A549 (cell line): ENCODE measurements at regions not wholly inside any gene's neighbourhood (a gene's known extent, or its start where the extent isn't known, plus 50 kb on each side); places are given as distances from the start of the nearest gene placed in this dataset.

ENCODE experiments used
- ATAC-seq, 2 experiments: fragments of 200-7000 bp in 1 of 2; fragments of >200 bp in 1 of 2; cut with Nextera tagmentation in 1 of 2; cut with Tn5 transposase in 1 of 2; 3 replicates each; pipeline versions ENCODE4 v1.8.0 to v1.9.1; 2018 to 2020; ENCODE audit warnings: mild to moderate bottlenecking in 1 of 2, moderate library complexity in 1 of 2
- CTCF ChIA-PET: fragments of 300-600 bp; sonication (Branson Sonifier 250); formaldehyde crosslinking; extraction: SDS; loops from one replicate; lab custom pipeline; 2021; ENCODE audit warnings: antibody characterized with exemption, inconsistent platforms; lab: Yijun Ruan, JAX
- POLR2A ChIA-PET: fragments of 350-600 bp; formaldehyde crosslinking; extraction: SDS; loops from one replicate; lab custom pipeline; 2021; ENCODE audit warnings: antibody characterized with exemption, inconsistent platforms; lab: Yijun Ruan, JAX
- DNase-seq, 2 experiments: peaks; one replicate each; pipeline versions ENCODE4 v3.0.0 to v3.0.0-alpha.2; 2011 to 2016; ENCODE audit warnings: low read depth in 1 of 2, low spot score in 1 of 2
- FAIRE-seq: peaks from 2 replicates; lab custom pipeline; 2011; peaks lifted over from hg19 to GRCh38; lab: Jason Lieb, UNC
- H3K27ac ChIP-seq, 2 experiments: fragments of >200 bp; sonication (Bioruptor Twin); formaldehyde crosslinking; 3 replicates each; pipeline ENCODE4 v1.5.1; 2016 to 2017
- H3K4me1 ChIP-seq: fragments of >200 bp; sonication (Bioruptor Twin); formaldehyde crosslinking; 3 replicates; pipeline ENCODE4 v1.6.1; 2016
- H3K4me2 ChIP-seq: fragments of >200 bp; sonication (Bioruptor Twin); formaldehyde crosslinking; 3 replicates; pipeline ENCODE4 v1.6.1; 2016
- H3K4me3 ChIP-seq: fragments of >200 bp; sonication (Bioruptor Twin); formaldehyde crosslinking; 3 replicates; pipeline ENCODE4 v1.5.1; 2016
- H3K9me3 ChIP-seq: fragments of >200 bp; sonication (Bioruptor Twin); formaldehyde crosslinking; 3 replicates; pipeline ENCODE4 v1.6.1; 2016
- CBX2 ChIP-seq: fragments of 200-600 bp; sonication (generic); IDR thresholded peaks from 2 replicates; pipeline ENCODE4 v1.6.1; 2016; ENCODE audit warnings: low read depth, mild to moderate bottlenecking, borderline replicate concordance
- CHD4 ChIP-seq: fragments of 200-600 bp; sonication (generic); IDR thresholded peaks from 2 replicates; pipeline ENCODE4 v1.6.1; 2016; ENCODE audit warnings: antibody characterized with exemption, mild to moderate bottlenecking, borderline replicate concordance
- EHMT2 ChIP-seq: fragments of 200-600 bp; sonication (generic); IDR thresholded peaks from 2 replicates; pipeline ENCODE4 v1.6.1; 2016; ENCODE audit warnings: antibody characterized with exemption, low read depth, mild to moderate bottlenecking, moderate library complexity
- FOSL2 ChIP-seq, 2 experiments: fragments of 450-650 bp in 1 of 2; fragments of >200 bp in 1 of 2; sonication (Bioruptor Twin) in 1 of 2; formaldehyde crosslinking; IDR thresholded peaks; 2 replicates each; pipeline versions ENCODE4 v1.5.0 to v1.6.1; 2016 to 2020; ENCODE audit warnings: mild to moderate bottlenecking in 1 of 2, moderate library complexity in 1 of 2
- HDAC2 ChIP-seq: fragments of 200-600 bp; sonication (generic); IDR thresholded peaks from 2 replicates; pipeline ENCODE4 v1.6.1; 2016
- HOXA7 ChIP-seq: fragments of 250-450 bp; sonication (Bioruptor Pico); IDR thresholded peaks from 2 replicates; pipeline ENCODE4 v1.5.0; 2020; ENCODE audit warnings: mild to moderate bottlenecking, moderate library complexity
- HOXB13 ChIP-seq: fragments of 250-450 bp; sonication (Bioruptor Pico); IDR thresholded peaks from 2 replicates; pipeline ENCODE4 v1.5.0; 2020; ENCODE audit warnings: low read depth, mild to moderate bottlenecking, moderate library complexity
- HOXB5 ChIP-seq: fragments of 250-450 bp; sonication (Bioruptor Pico); IDR thresholded peaks from 2 replicates; pipeline ENCODE4 v1.5.0; 2020; ENCODE audit warnings: mild to moderate bottlenecking, moderate library complexity
- JUNB ChIP-seq: fragments of >200 bp; sonication (Bioruptor Twin); formaldehyde crosslinking; IDR thresholded peaks from 2 replicates; pipeline ENCODE4 v1.6.1; 2016
- MAFK ChIP-seq: fragments of 450-650 bp; IDR thresholded peaks from 2 replicates; pipeline ENCODE4 v1.6.1; 2014; ENCODE audit not compliant: partially characterized antibody
- MYC ChIP-seq: IDR thresholded peaks from 2 replicates; pipeline ENCODE4 v1.6.1; 2012; ENCODE audit warnings: mild to moderate bottlenecking, inconsistent platforms, low read length, improper control_type of control experiment, borderline replicate concordance
- NPAS2 ChIP-seq: fragments of 250-450 bp; sonication (Bioruptor Pico); IDR thresholded peaks from 2 replicates; pipeline ENCODE4 v1.8.0; 2022; ENCODE audit warnings: mild to moderate bottlenecking, moderate library complexity, borderline replicate concordance
- RAD21 ChIP-seq, 2 experiments: fragments of >200 bp in 1 of 2; sonication (Bioruptor Twin) in 1 of 2; formaldehyde crosslinking in 1 of 2; IDR thresholded peaks in 1 of 2; conservative IDR thresholded peaks in 1 of 2; 2 replicates in 1 of 2; 3 replicates in 1 of 2; pipeline ENCODE4 v1.6.1; 2012 to 2018; ENCODE audit warnings: inconsistent platforms in 1 of 2
- RFX5 ChIP-seq: fragments of 450-650 bp; IDR thresholded peaks from 2 replicates; pipeline ENCODE4 v1.7.1; 2014; ENCODE audit warnings: antibody characterized with exemption, mild to moderate bottlenecking, moderate library complexity
- SMC3 ChIP-seq: fragments of >200 bp; sonication (Bioruptor Twin); formaldehyde crosslinking; IDR thresholded peaks from 3 replicates; pipeline ENCODE4 v1.6.1; 2018; ENCODE audit warnings: inconsistent platforms
- TFCP2L1 ChIP-seq: fragments of 250-450 bp; sonication (Bioruptor Pico); IDR thresholded peaks from 2 replicates; pipeline ENCODE4 v1.5.0; 2021; ENCODE audit warnings: mild to moderate bottlenecking
- WGBS: methylation state at CpG from one replicate; pipeline ENCODE4 v1.1.6; 2017; ENCODE audit errors: missing lambda C conversion rate; 5-methylcytosine and 5-hydroxymethylcytosine counted together
- TF ChIP-seq, protein P1 (sequence below): fragments of >200 bp; sonication (Bioruptor Twin); formaldehyde crosslinking; IDR thresholded peaks from 3 replicates; pipeline ENCODE4 v1.6.1; 2016
- TF ChIP-seq, protein P2 (sequence below): IDR thresholded peaks from 2 replicates; pipeline ENCODE4 v1.6.1; 2012
- TF ChIP-seq, protein P3 (sequence below): IDR thresholded peaks from 2 replicates; pipeline ENCODE4 v1.6.1; 2012

DNA sequence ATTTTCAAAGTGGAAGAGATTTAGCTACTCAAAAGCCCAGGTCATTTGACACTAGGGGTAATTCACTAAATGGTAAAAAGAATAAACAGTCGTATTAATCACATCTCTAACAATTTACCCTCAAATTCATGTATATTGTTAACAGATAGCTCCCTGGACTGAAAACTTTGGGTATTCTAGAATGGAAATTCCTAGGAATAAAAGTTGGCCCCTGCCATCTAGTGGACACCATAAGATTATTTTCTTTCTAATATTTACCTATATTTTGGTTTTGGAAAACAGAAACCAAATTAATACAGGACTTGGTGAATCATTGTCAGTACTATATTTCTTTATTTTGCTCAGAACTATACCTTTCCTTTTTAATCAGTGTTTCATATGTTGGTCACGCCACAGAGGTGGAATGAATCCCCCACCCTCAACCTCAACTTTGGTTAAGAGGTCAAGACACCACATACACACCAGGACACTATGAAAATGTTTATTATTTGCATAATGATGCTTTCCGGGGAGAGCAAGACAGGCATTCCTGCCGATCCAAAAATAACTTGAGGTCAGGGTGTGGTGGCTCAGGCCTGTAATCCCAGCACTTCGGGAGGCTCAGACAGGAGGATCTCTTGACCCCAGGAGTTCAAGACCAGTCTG is 96.2 kb upstream of the APOOL start:
- CTCF ChIA-PET: interaction anchor here (0.9 to 2.5 kb wide), 3 partner anchors 160 to 861 kb away, joined by 3 to 14 read pairs (median 3); no protein-coding TSS in a partner anchor
- POLR2A ChIA-PET: no interaction called here
- TF ChIP-seq JUNB (no peak), RAD21 (conservative IDR thresholded peaks at IDR 0.05 in 1 of 2, IDR thresholded peaks at IDR 0.05 in 1 of 2) (peak in 1 of 2 experiments; percentile 27; a peak in 1 of 5 replicates), SMC3 (peak; percentile 25; the same call in 2 of the 3 replicates)
- FAIRE-seq (no peak), ATAC-seq (peak in 1 of 2 experiments; percentile 51; a peak in 2 of 6 replicates), DNase-seq (peak in 1 of 2 experiments; percentile 11)
- Histone ChIP-seq H3K27ac (no peak overlapping the region), H3K4me1 (no peaks in the 10 kb centered on the region), H3K4me3 (no peak overlapping the region), H3K4me2 (peak overlapping the region; percentile 37; the same call in 1 of the 3 replicates), H3K9me3 (no peaks in the 10 kb centered on the region)
- WGBS: 0% methylated on average over 5 of the region's 5 CpGs

DNA sequence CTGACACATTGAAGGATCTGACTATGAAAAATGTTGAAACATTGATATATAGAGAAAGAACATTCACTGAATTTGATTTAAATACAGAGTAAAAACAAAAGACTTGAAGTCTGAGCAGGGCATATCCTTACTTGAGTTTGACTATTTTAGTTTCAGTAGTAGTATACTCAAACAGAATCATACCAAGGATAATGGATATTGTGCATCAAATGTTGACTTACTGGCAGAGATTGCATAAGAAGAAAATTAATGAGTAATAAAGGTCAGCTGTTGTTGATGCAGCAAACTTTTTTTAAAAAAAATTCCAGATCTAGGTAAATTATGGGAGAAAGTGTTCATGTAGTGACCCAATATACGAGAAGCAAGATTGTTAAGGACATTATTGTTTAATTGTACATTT is 94.5 kb upstream of the APOOL start:
- CTCF ChIA-PET: no interaction called here
- FAIRE-seq (peak; percentile 97), ATAC-seq (no peak)
- no peak overlapping the region for H3K4me3 ChIP-seq
- TF ChIP-seq FOSL2 (IDR thresholded peaks at IDR 0.05) (no peak), FOSL2 (CRISPR knock-in tag; IDR thresholded peaks at IDR 0.05) (no peak), CBX2 (no peak), SMC3 (no peak), EHMT2 (no peak), TFCP2L1 (CRISPR knock-in tag) (no peak)
- TF ChIP-seq, protein P1, sequence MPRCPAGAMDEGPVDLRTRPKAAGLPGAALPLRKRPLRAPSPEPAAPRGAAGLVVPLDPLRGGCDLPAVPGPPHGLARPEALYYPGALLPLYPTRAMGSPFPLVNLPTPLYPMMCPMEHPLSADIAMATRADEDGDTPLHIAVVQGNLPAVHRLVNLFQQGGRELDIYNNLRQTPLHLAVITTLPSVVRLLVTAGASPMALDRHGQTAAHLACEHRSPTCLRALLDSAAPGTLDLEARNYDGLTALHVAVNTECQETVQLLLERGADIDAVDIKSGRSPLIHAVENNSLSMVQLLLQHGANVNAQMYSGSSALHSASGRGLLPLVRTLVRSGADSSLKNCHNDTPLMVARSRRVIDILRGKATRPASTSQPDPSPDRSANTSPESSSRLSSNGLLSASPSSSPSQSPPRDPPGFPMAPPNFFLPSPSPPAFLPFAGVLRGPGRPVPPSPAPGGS: no peak
- TF ChIP-seq, all 56 proteins: peak for 0
- Histone ChIP-seq H3K9me3 (no peaks in the 10 kb centered on the region), H3K4me2 (no peak overlapping the region), H3K27ac (no peak overlapping the region), H3K4me1 (no peaks in the 10 kb centered on the region)
- POLR2A ChIA-PET: no interaction called here
- WGBS: 8% methylated on average over 1 of the region's 1 CpG
- DNase-seq: no peak

DNA sequence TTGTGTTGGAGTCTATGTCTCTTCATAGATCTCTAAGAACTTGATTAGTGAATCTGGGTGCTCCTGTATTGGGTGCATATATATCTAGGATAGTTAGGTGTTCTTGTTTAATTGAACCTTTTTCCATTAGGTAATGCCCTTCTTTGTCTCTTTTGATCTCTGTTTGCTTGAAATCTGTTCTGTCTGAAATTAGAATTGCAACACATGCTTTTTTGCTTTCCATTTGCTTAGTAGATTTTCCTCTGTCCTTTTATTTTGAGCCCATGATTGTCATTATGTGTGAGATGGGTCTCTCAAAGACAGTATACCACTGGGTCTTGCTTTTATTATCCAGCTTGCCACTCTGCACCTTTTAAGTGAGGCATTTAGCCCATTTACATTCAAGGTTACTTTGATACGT is 79.1 kb upstream of the APOOL start:
- Histone ChIP-seq H3K4me1 (no peaks in the 10 kb centered on the region), H3K9me3 (no peaks in the 10 kb centered on the region), H3K27ac (no peak overlapping the region), H3K4me3 (no peak overlapping the region), H3K4me2 (no peak overlapping the region)
- ChIA-PET CTCF (no interaction called here), POLR2A (no interaction called here)
- no peak for ATAC-seq
- 5% methylated on average over 1 of the region's 1 CpG for WGBS
- TF ChIP-seq EHMT2 (no peak), MAFK (no peak), TFCP2L1 (CRISPR knock-in tag) (no peak), MYC (no peak), HOXB13 (CRISPR knock-in tag) (no peak), HDAC2 (no peak), HOXB5 (CRISPR knock-in tag) (no peak), CHD4 (no peak), HOXA7 (CRISPR knock-in tag) (no peak), RFX5 (no peak), NPAS2 (CRISPR knock-in tag) (no peak), RAD21 (conservative IDR thresholded peaks at IDR 0.05 in 1 of 2, IDR thresholded peaks at IDR 0.05 in 1 of 2) (no peak)
- TF ChIP-seq, protein P2, sequence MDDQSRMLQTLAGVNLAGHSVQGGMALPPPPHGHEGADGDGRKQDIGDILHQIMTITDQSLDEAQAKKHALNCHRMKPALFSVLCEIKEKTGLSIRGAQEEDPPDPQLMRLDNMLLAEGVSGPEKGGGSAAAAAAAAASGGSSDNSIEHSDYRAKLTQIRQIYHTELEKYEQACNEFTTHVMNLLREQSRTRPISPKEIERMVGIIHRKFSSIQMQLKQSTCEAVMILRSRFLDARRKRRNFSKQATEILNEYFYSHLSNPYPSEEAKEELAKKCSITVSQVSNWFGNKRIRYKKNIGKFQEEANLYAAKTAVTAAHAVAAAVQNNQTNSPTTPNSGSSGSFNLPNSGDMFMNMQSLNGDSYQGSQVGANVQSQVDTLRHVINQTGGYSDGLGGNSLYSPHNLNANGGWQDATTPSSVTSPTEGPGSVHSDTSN: no peak
- TF ChIP-seq, protein P3, sequence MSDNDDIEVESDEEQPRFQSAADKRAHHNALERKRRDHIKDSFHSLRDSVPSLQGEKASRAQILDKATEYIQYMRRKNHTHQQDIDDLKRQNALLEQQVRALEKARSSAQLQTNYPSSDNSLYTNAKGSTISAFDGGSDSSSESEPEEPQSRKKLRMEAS: no peak
- DNase-seq: no peak
- FAIRE-seq: peak; percentile 18
